ENCODE measurements at regions not wholly inside any gene's neighbourhood (a gene's known extent, or its start where the extent isn't known, plus 50 kb on each side); places are given as distances from the start of the nearest gene placed in this dataset.

- H3K4me3 ChIP-seq (ENCODE audit: low read depth, low read length), result no peak overlapping the region
- no peak for TF ChIP-seq POLR2A (IDR thresholded peaks at IDR 0.05; ENCODE audit: extremely low read depth, insufficient read length)
- no peak for TF ChIP-seq MYC (IDR thresholded peaks at IDR 0.05; ENCODE audit: low read depth, low read length)
- TF ChIP-seq MAX (IDR thresholded peaks at IDR 0.05; ENCODE audit: low read depth, low read length), result no peak
- TF ChIP-seq CTCF (IDR thresholded peaks at IDR 0.05; ENCODE audit: low read depth, low read length), result no peak
- no peak for DNase-seq (ENCODE audit: low read depth)
Observed at GRCh38 chrX:137999071-137999470, 433.1 kb downstream of the ZIC3 start.

- TF ChIP-seq MAX (IDR thresholded peaks at IDR 0.05; ENCODE audit: low read depth, low read length), result no peak
- no peak for TF ChIP-seq POLR2A (IDR thresholded peaks at IDR 0.05; ENCODE audit: extremely low read depth, insufficient read length)
- TF ChIP-seq MYC (IDR thresholded peaks at IDR 0.05; ENCODE audit: low read depth, low read length), result no peak
- TF ChIP-seq CTCF (IDR thresholded peaks at IDR 0.05; ENCODE audit: low read depth, low read length), result no peak
- H3K4me3 ChIP-seq (ENCODE audit: low read depth, low read length), result no peak overlapping the region
- DNase-seq (ENCODE audit: low read depth), result no peak
Observed at GRCh38 chrX:137999552-137999951, 433.6 kb downstream of the ZIC3 start.

GRCh38 chrX:138001226-138001625 lies 435.3 kb downstream of the ZIC3 start:
- no peak for DNase-seq (ENCODE audit: low read depth)
- TF ChIP-seq CTCF (IDR thresholded peaks at IDR 0.05; ENCODE audit: low read depth, low read length) (no peak), POLR2A (IDR thresholded peaks at IDR 0.05; ENCODE audit: extremely low read depth, insufficient read length) (no peak), MAX (IDR thresholded peaks at IDR 0.05; ENCODE audit: low read depth, low read length) (no peak), MYC (IDR thresholded peaks at IDR 0.05; ENCODE audit: low read depth, low read length) (no peak)
- H3K4me3 ChIP-seq (ENCODE audit: low read depth, low read length), result no peak overlapping the region

- TF ChIP-seq MAX (IDR thresholded peaks at IDR 0.05; ENCODE audit: low read depth, low read length) (no peak), CTCF (IDR thresholded peaks at IDR 0.05; ENCODE audit: low read depth, low read length) (no peak), POLR2A (IDR thresholded peaks at IDR 0.05; ENCODE audit: extremely low read depth, insufficient read length) (no peak), MYC (IDR thresholded peaks at IDR 0.05; ENCODE audit: low read depth, low read length) (no peak)
- H3K4me3 ChIP-seq (ENCODE audit: low read depth, low read length), result no peak overlapping the region
- no peak for DNase-seq (ENCODE audit: low read depth)
Observed at GRCh38 chrX:138006180-138006579, 440.3 kb downstream of the ZIC3 start.

GRCh38 chrX:138008281-138008680 lies 442.4 kb downstream of the ZIC3 start:
- TF ChIP-seq CTCF (IDR thresholded peaks at IDR 0.05; ENCODE audit: low read depth, low read length) (no peak), POLR2A (IDR thresholded peaks at IDR 0.05; ENCODE audit: extremely low read depth, insufficient read length) (no peak), MYC (IDR thresholded peaks at IDR 0.05; ENCODE audit: low read depth, low read length) (no peak), MAX (IDR thresholded peaks at IDR 0.05; ENCODE audit: low read depth, low read length) (no peak)
- no peak overlapping the region for H3K4me3 ChIP-seq (ENCODE audit: low read depth, low read length)
- DNase-seq (ENCODE audit: low read depth), result no peak

- no peak overlapping the region for H3K4me3 ChIP-seq (ENCODE audit: low read depth, low read length)
- TF ChIP-seq MAX (IDR thresholded peaks at IDR 0.05; ENCODE audit: low read depth, low read length), result no peak
- TF ChIP-seq MYC (IDR thresholded peaks at IDR 0.05; ENCODE audit: low read depth, low read length), result no peak
- no peak for TF ChIP-seq CTCF (IDR thresholded peaks at IDR 0.05; ENCODE audit: low read depth, low read length)
- no peak for TF ChIP-seq POLR2A (IDR thresholded peaks at IDR 0.05; ENCODE audit: extremely low read depth, insufficient read length)
- no peak for DNase-seq (ENCODE audit: low read depth)
Observed at GRCh38 chrX:138011468-138011867, 445.5 kb downstream of the ZIC3 start.

Measured in NB4 (cell line).